GM23338 (cell line): ENCODE measurements at regions not wholly inside any gene's neighbourhood (a gene's known extent, or its start where the extent isn't known, plus 50 kb on each side); places are given as distances from the start of the nearest gene placed in this dataset.

ENCODE experiments used
- ATAC-seq: fragments of 200-7000 bp; cut with Tn5 transposase; 3 replicates; pipeline ENCODE4 v1.9.1; 2020
- DNase-seq: peaks from one replicate; pipeline ENCODE4 v3.0.0-alpha.2; 2015; ENCODE audit warnings: low spot score
- H2AFZ ChIP-seq: fragments of 200-600 bp; sonication (generic); 2 replicates; pipeline ENCODE4 v1.8.0; 2016; ENCODE audit warnings: antibody characterized with exemption, mild to moderate bottlenecking, moderate library complexity
- H3F3A ChIP-seq: fragments of 200-600 bp; sonication (generic); replicated peaks from 2 replicates; pipeline ENCODE4 v1.8.0; 2017; ENCODE audit warnings: antibody characterized with exemption, mixed run types, low read depth
- H3K27ac ChIP-seq: fragments of 200-600 bp; sonication (generic); 2 replicates; pipeline ENCODE4 v1.6.1; 2016; ENCODE audit warnings: low read depth
- H3K27me3 ChIP-seq: fragments of 200-600 bp; sonication (generic); 2 replicates; pipeline ENCODE4 v1.8.0; 2016; ENCODE audit warnings: mild to moderate bottlenecking, mixed run types, moderate library complexity; ENCODE audit not compliant: insufficient read depth
- H3K36me3 ChIP-seq: fragments of 200-600 bp; sonication (generic); 2 replicates; pipeline ENCODE4 v1.8.0; 2016; ENCODE audit warnings: mild to moderate bottlenecking; ENCODE audit not compliant: insufficient read depth
- H3K4me1 ChIP-seq: fragments of 200-600 bp; sonication (generic); 2 replicates; pipeline ENCODE4 v1.8.0; 2016; ENCODE audit warnings: mild to moderate bottlenecking, moderate library complexity; ENCODE audit not compliant: insufficient read depth
- H3K4me2 ChIP-seq: fragments of 200-600 bp; sonication (generic); 2 replicates; pipeline ENCODE4 v1.7.1; 2017; ENCODE audit warnings: mixed run types
- H3K4me3 ChIP-seq: fragments of 200-600 bp; sonication (generic); 2 replicates; pipeline ENCODE4 v1.6.1; 2016; ENCODE audit warnings: mixed run types
- H3K79me2 ChIP-seq: fragments of 200-600 bp; sonication (generic); replicated peaks from 2 replicates; pipeline ENCODE4 v1.8.0; 2017; ENCODE audit warnings: mild to moderate bottlenecking; ENCODE audit not compliant: insufficient read depth
- H3K9me2 ChIP-seq: fragments of 200-600 bp; sonication (generic); 2 replicates; pipeline ENCODE4 v1.8.0; 2017; ENCODE audit not compliant: insufficient read depth
- H4K20me1 ChIP-seq: fragments of 200-600 bp; sonication (generic); replicated peaks from 2 replicates; pipeline ENCODE4 v1.8.0; 2017; ENCODE audit warnings: mild to moderate bottlenecking; ENCODE audit not compliant: insufficient read depth
- H3K27ac Mint-ChIP-seq: 2 replicates; pipeline ENCODE4 v1.8.0; 2020; ENCODE audit warnings: inconsistent platforms, mild to moderate bottlenecking, moderate library complexity, mixed read lengths
- H3K27me3 Mint-ChIP-seq: 3 replicates; pipeline ENCODE4 v1.8.0; 2022; ENCODE audit warnings: low read depth, mild to moderate bottlenecking, moderate library complexity, mixed read lengths, inconsistent platforms; ENCODE audit not compliant: insufficient read depth, poor library complexity
- H3K36me3 Mint-ChIP-seq: 3 replicates; pipeline ENCODE4 v1.8.0; 2021; ENCODE audit warnings: low read depth, mild to moderate bottlenecking, inconsistent platforms, moderate library complexity, mixed read lengths
- H3K4me1 Mint-ChIP-seq: 3 replicates; pipeline ENCODE4 v1.8.0; 2020; ENCODE audit warnings: mild to moderate bottlenecking, inconsistent platforms, mixed read lengths
- H3K4me3 Mint-ChIP-seq: 3 replicates; pipeline ENCODE4 v1.8.0; 2021; ENCODE audit warnings: moderate library complexity, mild to moderate bottlenecking, inconsistent platforms, mixed read lengths
- H3K9me3 Mint-ChIP-seq: 3 replicates; pipeline ENCODE4 v1.8.0; 2020; ENCODE audit warnings: moderate library complexity, mild to moderate bottlenecking, inconsistent platforms, mixed read lengths
- CREB1 ChIP-seq: fragments of 250-450 bp; sonication (Bioruptor Pico); IDR thresholded peaks from 2 replicates; pipeline ENCODE4 v1.5.0; 2020; ENCODE audit warnings: low read depth, mild to moderate bottlenecking, moderate library complexity
- CTCF ChIP-seq, 2 experiments: fragments of 200-600 bp in 1 of 2; sonication (generic) in 1 of 2; conservative IDR thresholded peaks; 2 replicates each; pipeline versions ENCODE4 v1.5.1 to v1.6.1; 2016 to 2017; ENCODE audit warnings: antibody characterized with exemption in 2 of 2, low read depth in 2 of 2, mild to moderate bottlenecking in 2 of 2, moderate library complexity in 1 of 2
- ETS1 ChIP-seq: IDR thresholded peaks from 2 replicates; pipeline ENCODE4 v1.6.1; 2016; ENCODE audit warnings: antibody characterized with exemption
- EZH2 ChIP-seq: fragments of 200-600 bp; sonication (generic); IDR thresholded peaks from one replicate; pipeline ENCODE4 v1.8.0; 2017; ENCODE audit warnings: antibody characterized with exemption, mild to moderate bottlenecking, low read depth; ENCODE audit not compliant: unreplicated experiment
- EZH2phosphoT487 ChIP-seq: fragments of 200-600 bp; sonication (generic); IDR thresholded peaks from one replicate; pipeline ENCODE4 v1.8.1; 2018; ENCODE audit warnings: antibody characterized with exemption; ENCODE audit not compliant: unreplicated experiment
- JUNB ChIP-seq: IDR thresholded peaks from one replicate; pipeline ENCODE4 v1.6.1; 2016; ENCODE audit warnings: antibody characterized with exemption; ENCODE audit not compliant: unreplicated experiment
- NANOG ChIP-seq: IDR thresholded peaks from 2 replicates; pipeline ENCODE4 v1.6.1; 2016; ENCODE audit warnings: antibody characterized with exemption, borderline replicate concordance
- POLR2AphosphoS5 ChIP-seq: IDR thresholded peaks from 2 replicates; pipeline ENCODE4 v1.6.1; 2016; ENCODE audit warnings: antibody characterized with exemption, low read depth
- REST ChIP-seq: IDR thresholded peaks from one replicate; pipeline ENCODE4 v1.6.1; 2018; ENCODE audit warnings: antibody characterized with exemption; ENCODE audit not compliant: unreplicated experiment
- STAT1 ChIP-seq: IDR thresholded peaks from one replicate; pipeline ENCODE4 v1.6.1; 2016; ENCODE audit warnings: antibody characterized with exemption; ENCODE audit not compliant: unreplicated experiment
- ZNF114 ChIP-seq: fragments of 250-450 bp; sonication (Bioruptor Pico); IDR thresholded peaks from 2 replicates; pipeline ENCODE4 v1.5.0; 2020; ENCODE audit warnings: mild to moderate bottlenecking, moderate library complexity
- ZNF331 ChIP-seq: fragments of 250-450 bp; sonication (Bioruptor Pico); IDR thresholded peaks from 2 replicates; pipeline ENCODE4 v1.5.0; 2020; ENCODE audit warnings: low read depth, mild to moderate bottlenecking, moderate library complexity
- ZNF462 ChIP-seq: fragments of 250-450 bp; sonication (Bioruptor Pico); IDR thresholded peaks from 2 replicates; pipeline ENCODE4 v1.5.0; 2020; ENCODE audit warnings: mild to moderate bottlenecking, moderate library complexity

DNA sequence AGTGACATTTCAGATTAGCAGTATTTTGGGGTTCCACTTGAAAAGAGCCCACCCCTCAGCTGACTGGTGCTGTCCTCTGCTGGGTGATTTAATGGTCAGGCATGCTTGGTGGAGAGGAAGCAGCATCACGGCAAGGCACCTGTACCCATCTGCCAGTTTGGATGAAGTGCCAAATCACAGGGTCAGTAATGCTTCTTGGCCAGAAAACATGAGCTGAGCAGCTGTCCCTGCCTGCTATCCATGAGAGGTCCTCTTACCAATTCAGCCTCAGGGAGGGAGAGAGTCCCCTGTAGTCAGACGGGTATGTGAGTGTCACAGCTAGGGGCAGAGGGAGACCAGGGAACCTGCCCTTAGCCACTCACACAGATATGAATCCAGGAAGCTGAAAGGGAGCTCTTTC, 137.9 kb downstream of the SEC61B start:
- no peaks in the 10 kb centered on the region for H3F3A ChIP-seq
- no peak overlapping the region for H3K4me3 Mint-ChIP-seq
- peaks cover 4% of the 10 kb centered on the region for H3K27me3 Mint-ChIP-seq
- H3K36me3 ChIP-seq = no peaks in the 10 kb centered on the region
- H3K79me2 ChIP-seq = no peaks in the 10 kb centered on the region
- H3K4me3 ChIP-seq = no peak overlapping the region
- H3K4me1 ChIP-seq = no peaks in the 10 kb centered on the region
- H3K27me3 ChIP-seq = no peaks in the 10 kb centered on the region
- H3K36me3 Mint-ChIP-seq = no peaks in the 10 kb centered on the region
- no peaks in the 10 kb centered on the region for H3K9me2 ChIP-seq
- peaks cover 9% of the 10 kb centered on the region for H3K4me1 Mint-ChIP-seq
- H3K4me2 ChIP-seq = no peak overlapping the region
- DNase-seq (no peak), ATAC-seq (no peak)
- H2AFZ ChIP-seq = no peak overlapping the region
- H3K27ac ChIP-seq = no peak overlapping the region
- TF ChIP-seq EZH2 (no peak), ZNF114 (CRISPR knock-in tag) (no peak), ZNF331 (CRISPR knock-in tag) (no peak), CTCF (conservative IDR thresholded peaks at IDR 0.05; ENCODE audit: low read depth in 2 of 2) (no peak), REST (no peak), CREB1 (CRISPR knock-in tag) (no peak), ETS1 (no peak), NANOG (no peak), POLR2AphosphoS5 (no peak), STAT1 (no peak), EZH2phosphoT487 (no peak), JUNB (no peak), ZNF462 (CRISPR knock-in tag) (no peak)
- H3K27ac Mint-ChIP-seq = no peak overlapping the region
- H4K20me1 ChIP-seq = no peaks in the 10 kb centered on the region
- no peaks in the 10 kb centered on the region for H3K9me3 Mint-ChIP-seq
